GM12891 (cell line): ENCODE measurements at regions not wholly inside any gene's neighbourhood (a gene's known extent, or its start where the extent isn't known, plus 50 kb on each side); places are given as distances from the start of the nearest gene placed in this dataset.

ENCODE experiments used
- POLR2A ChIP-seq: IDR thresholded peaks from 2 replicates; pipeline ENCODE4 v1.6.1; 2011; ENCODE audit warnings: low read depth, low read length, control low read depth
- POLR2AphosphoS5 ChIP-seq: IDR thresholded peaks from 2 replicates; pipeline ENCODE4 v1.6.1; 2011; ENCODE audit warnings: low read depth, low read length, control low read depth
- TAF1 ChIP-seq: IDR thresholded peaks from 2 replicates; pipeline ENCODE4 v1.6.1; 2011; ENCODE audit warnings: low read depth, low read length, control low read depth

GRCh38 chr2:136495636-136496035 is 269.7 kb upstream of the THSD7B start:
- no peak for TF ChIP-seq POLR2A
- TF ChIP-seq POLR2AphosphoS5 = no peak
- no peak for TF ChIP-seq TAF1
